Astrocyte (in vitro differentiated cells and primary cell): ENCODE measurements at regions not wholly inside any gene's neighbourhood (a gene's known extent, or its start where the extent isn't known, plus 50 kb on each side); places are given as distances from the start of the nearest gene placed in this dataset.

Source experiments
- EZH2 ChIP-seq: IDR thresholded peaks from 2 replicates; pipeline ENCODE4 v1.6.1; 2012; ENCODE audit warnings: mild to moderate bottlenecking, low read length, inconsistent platforms; ENCODE audit not compliant: insufficient read depth
- TF ChIP-seq, protein P1 (sequence below): IDR thresholded peaks from 2 replicates; pipeline ENCODE4 v1.5.1; 2011; ENCODE audit warnings: low read depth, mild to moderate bottlenecking, inconsistent platforms, low read length, moderate library complexity; ENCODE audit not compliant: insufficient read depth

DNA sequence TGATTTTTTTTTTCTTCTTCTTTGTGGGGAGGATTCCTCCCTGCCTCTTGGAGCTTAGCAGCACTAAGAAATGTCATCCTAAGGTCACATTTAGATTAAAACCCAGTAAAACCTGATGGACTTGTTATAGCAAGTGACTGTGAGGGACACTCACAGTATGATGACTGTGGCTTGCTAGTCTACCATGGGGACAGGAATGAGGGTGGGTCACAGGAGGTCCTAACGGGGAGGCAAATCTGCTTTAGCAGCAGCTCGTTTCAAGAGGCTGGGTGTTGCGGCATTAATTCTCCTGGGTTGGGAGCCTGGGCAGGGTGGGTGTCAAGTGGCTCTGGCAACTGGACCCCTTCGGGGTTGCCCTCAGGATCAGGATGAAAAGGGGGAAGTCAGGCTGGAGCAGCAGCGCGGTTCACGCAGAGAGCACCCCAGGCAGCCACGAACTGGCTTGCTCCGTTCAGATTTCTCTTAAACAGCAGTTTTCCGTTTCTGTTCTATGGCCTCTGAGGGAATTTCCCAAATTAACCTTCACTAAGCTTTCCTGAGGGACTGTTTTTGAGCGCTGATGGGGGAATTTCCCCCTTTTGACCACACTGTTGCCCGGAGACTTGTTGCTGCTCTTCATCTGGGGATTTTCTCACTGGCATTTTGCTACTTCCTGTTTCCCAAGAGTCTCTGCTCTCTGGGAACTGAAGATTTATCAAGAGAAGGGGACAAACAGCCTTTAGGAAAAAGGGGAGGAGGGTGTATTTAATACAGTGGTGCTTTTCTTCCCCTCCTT, 59.8 kb upstream of the PELI1 start:
- TF ChIP-seq, protein P1, sequence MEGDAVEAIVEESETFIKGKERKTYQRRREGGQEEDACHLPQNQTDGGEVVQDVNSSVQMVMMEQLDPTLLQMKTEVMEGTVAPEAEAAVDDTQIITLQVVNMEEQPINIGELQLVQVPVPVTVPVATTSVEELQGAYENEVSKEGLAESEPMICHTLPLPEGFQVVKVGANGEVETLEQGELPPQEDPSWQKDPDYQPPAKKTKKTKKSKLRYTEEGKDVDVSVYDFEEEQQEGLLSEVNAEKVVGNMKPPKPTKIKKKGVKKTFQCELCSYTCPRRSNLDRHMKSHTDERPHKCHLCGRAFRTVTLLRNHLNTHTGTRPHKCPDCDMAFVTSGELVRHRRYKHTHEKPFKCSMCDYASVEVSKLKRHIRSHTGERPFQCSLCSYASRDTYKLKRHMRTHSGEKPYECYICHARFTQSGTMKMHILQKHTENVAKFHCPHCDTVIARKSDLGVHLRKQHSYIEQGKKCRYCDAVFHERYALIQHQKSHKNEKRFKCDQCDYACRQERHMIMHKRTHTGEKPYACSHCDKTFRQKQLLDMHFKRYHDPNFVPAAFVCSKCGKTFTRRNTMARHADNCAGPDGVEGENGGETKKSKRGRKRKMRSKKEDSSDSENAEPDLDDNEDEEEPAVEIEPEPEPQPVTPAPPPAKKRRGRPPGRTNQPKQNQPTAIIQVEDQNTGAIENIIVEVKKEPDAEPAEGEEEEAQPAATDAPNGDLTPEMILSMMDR, result no peak
- TF ChIP-seq EZH2, result no peak
